ENCODE measurements at regions not wholly inside any gene's neighbourhood (a gene's known extent, or its start where the extent isn't known, plus 50 kb on each side); places are given as distances from the start of the nearest gene placed in this dataset.
"Not testable (repeated sequence)": the region's sequence is repeated elsewhere in the genome, so short reads cannot be mapped to it uniquely, and the experiment has no call there.

DNA sequence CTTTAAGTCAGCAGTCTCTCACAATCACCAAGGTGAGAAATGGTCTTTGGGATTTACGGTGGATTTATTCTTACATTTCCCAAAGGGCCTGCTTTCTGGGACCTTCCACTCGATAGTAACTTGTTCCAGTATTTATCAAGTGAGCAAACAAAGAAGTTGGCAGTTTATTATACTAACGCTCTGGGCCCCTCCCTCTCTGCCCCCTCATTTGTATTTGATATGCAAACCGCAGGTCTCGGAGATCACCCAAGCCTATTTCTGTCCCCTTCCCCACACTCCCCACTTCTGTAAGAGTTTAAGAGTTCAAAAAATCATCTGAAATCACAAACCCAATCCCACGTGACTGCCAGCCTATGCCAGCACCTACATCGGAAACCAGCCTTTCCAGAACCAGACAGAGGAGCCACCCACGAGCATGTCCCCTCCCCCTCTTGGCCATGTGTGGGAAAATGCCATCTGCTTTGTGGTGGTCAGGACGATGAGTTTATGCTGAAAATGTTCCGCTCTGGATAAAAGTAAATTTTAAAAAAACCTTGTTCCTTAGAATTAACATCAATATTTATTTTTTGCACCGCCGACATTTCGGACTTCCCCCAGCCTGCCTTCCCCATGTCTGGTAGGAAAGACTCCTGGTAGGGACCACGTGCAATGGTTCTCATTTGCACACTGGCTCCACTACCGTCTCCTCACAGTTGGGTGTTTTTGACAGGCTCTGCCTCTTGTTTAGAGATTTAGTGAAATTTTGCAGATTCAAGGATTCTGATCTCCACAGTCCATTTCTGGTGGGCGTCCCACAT is 281.0 kb downstream of the TFAP2C start:
- Mint-ChIP-seq H3K27ac (no peak overlapping the region), H3K4me3 (no peak overlapping the region), H3K36me3 (ENCODE audit: low read depth) (no peaks in the 10 kb centered on the region), H3K9me3 (ENCODE audit: insufficient read depth) (no peaks in the 10 kb centered on the region), H3K27me3 (ENCODE audit: low read depth) (no peaks in the 10 kb centered on the region), H3K4me1 (ENCODE audit: low read depth) (no peaks in the 10 kb centered on the region)
- CTCF ChIA-PET, result no interaction called here
- POLR2A ChIA-PET, result no interaction called here
- DNase-seq, result no peak
- no peak for ATAC-seq

DNA sequence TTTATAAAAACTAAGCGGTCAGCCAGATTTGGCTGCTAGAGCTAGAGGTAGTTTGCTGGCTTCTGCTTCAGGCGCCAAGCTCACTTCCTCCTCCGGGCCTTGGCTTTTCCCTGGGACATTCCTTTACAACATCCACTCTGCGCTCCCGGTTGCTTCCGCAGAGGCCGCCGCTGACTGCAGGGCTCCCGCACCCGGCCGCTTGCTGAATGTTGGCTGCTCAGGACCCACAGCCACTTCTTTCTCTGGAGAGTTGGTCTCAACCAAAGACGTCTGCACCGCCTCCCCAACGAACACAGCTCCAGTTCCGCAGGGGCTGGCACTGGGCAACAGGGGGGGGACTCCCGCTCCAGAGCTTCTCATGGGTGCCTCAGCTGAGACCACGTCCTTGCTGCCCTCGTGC is 282.8 kb downstream of the TFAP2C start:
- DNase-seq (no peak), ATAC-seq (no peak)
- Mint-ChIP-seq H3K27ac (no peak overlapping the region), H3K36me3 (ENCODE audit: low read depth) (no peaks in the 10 kb centered on the region), H3K27me3 (ENCODE audit: low read depth) (no peaks in the 10 kb centered on the region), H3K4me3 (no peak overlapping the region), H3K4me1 (ENCODE audit: low read depth) (no peaks in the 10 kb centered on the region), H3K9me3 (ENCODE audit: insufficient read depth) (no peaks in the 10 kb centered on the region)
- ChIA-PET POLR2A (no interaction called here), CTCF (no interaction called here)

- no peaks in the 10 kb centered on the region for H3K9me3 Mint-ChIP-seq (ENCODE audit: insufficient read depth)
- no peak overlapping the region for H3K27ac Mint-ChIP-seq
- H3K4me1 Mint-ChIP-seq (ENCODE audit: low read depth), result no peaks in the 10 kb centered on the region
- DNase-seq (no peak), ATAC-seq (no peak)
- POLR2A ChIA-PET, result no interaction called here
- H3K4me3 Mint-ChIP-seq, result no peak overlapping the region
- no peaks in the 10 kb centered on the region for H3K27me3 Mint-ChIP-seq (ENCODE audit: low read depth)
- H3K36me3 Mint-ChIP-seq (ENCODE audit: low read depth), result no peaks in the 10 kb centered on the region
- CTCF ChIA-PET, result no interaction called here
These were observed 285.4 kb downstream of the TFAP2C start for GRCh38 chr20:56914532-56914931.

DNA sequence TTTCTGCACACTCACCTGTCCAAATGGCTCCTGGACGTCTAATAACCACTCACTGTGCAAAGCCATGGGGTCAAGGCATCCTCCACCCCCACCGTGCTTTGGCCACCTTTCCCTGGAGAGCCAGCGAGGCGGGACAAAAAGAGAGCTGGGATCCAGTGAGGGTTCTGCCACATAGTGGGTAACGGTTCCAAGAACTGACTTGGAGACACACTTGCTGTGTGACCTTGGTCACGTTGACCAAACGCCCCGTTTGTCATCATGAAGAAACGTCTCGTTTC is 287.2 kb downstream of the TFAP2C start:
- CTCF ChIA-PET, result no interaction called here

DNA sequence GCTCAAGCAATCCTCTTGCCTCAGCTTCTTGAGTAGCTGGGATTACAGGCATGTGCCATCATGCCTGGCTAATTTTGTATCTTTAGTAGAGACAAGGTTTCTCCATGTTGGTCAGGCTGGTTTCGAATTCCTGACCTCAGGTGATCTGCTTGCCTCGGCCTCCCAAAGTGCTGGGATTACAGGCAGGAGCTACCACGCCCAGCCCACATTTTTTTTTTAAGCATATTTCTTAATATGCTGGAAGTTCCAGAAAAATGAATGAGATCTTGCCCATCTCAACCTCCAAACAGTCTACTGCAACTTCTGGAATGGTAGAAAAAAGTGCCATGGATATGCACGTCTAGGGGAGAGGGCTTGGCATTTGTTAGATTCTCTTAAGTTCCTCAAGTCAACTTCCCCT is 290.9 kb downstream of the TFAP2C start:
- ATAC-seq; H3K4me1 Mint-ChIP-seq (ENCODE audit: low read depth); DNase-seq; H3K27ac Mint-ChIP-seq; CTCF ChIA-PET; H3K36me3 Mint-ChIP-seq (ENCODE audit: low read depth); POLR2A ChIA-PET; H3K4me3 Mint-ChIP-seq; H3K9me3 Mint-ChIP-seq (ENCODE audit: insufficient read depth): not testable (repeated sequence)
- peaks cover 18% of the 10 kb centered on the region for H3K27me3 Mint-ChIP-seq (ENCODE audit: low read depth)

More for the DNA sequence above, 287.2 kb downstream of the TFAP2C start:
- Mint-ChIP-seq H3K4me1 (ENCODE audit: low read depth) (no peaks in the 10 kb centered on the region), H3K36me3 (ENCODE audit: low read depth) (no peaks in the 10 kb centered on the region), H3K9me3 (ENCODE audit: insufficient read depth) (no peaks in the 10 kb centered on the region), H3K4me3 (no peak overlapping the region), H3K27ac (no peak overlapping the region), H3K27me3 (ENCODE audit: low read depth) (no peaks in the 10 kb centered on the region)
- DNase-seq (no peak), ATAC-seq (no peak)
- POLR2A ChIA-PET, result no interaction called here

GRCh38 chr20:56922497-56922896 is 293.4 kb downstream of the TFAP2C start:
- Mint-ChIP-seq H3K27me3 (ENCODE audit: low read depth) (peaks cover 39% of the 10 kb centered on the region), H3K36me3 (ENCODE audit: low read depth) (no peaks in the 10 kb centered on the region), H3K27ac (no peak overlapping the region), H3K4me3 (no peak overlapping the region), H3K4me1 (ENCODE audit: low read depth) (no peaks in the 10 kb centered on the region), H3K9me3 (ENCODE audit: insufficient read depth) (no peaks in the 10 kb centered on the region)
- POLR2A ChIA-PET, result no interaction called here
- CTCF ChIA-PET, result no interaction called here
- DNase-seq (no peak), ATAC-seq (no peak)

DNA sequence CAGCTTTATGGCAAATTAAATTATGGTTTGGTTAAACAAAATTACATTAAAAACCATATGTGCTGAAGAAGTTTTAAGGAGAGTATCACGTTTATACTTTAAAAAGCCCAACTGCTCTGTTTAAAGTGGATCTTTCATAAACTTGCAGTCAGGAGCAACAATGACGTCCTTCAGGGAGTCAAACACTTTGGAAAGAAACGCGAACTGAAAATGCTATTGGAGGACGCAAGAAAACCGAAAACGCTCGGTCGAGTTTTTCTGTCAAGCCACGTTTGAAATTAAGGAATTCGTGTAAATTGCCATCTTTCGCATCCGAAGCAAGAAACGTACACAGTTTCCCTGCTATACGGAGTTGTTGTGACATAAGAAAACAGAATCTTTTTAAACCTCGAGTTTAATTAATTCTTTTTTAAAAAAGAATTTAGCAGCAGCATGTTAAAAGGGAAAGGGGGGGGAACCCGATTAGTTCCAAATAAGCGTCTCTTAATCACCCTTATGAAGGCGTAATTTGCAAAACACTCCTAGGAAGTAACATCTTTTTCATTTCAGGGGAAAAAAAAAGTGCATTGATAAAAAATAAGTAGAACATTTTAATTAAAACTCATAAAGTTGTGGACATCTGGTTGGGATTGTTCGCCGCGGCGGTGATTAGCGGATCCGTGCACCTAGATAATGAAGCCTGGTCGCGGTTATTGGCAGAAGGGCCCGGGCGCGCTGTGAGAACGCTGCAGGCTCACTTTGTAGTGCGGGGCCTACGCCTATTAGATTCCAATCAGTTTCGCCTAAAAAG is 295.4 kb downstream of the TFAP2C start:
- H3K4me1 Mint-ChIP-seq (ENCODE audit: low read depth), result no peaks in the 10 kb centered on the region
- H3K36me3 Mint-ChIP-seq (ENCODE audit: low read depth), result no peaks in the 10 kb centered on the region
- no peak for ATAC-seq
- peaks cover 55% of the 10 kb centered on the region for H3K27me3 Mint-ChIP-seq (ENCODE audit: low read depth)
- no peak overlapping the region for H3K4me3 Mint-ChIP-seq
- no peak overlapping the region for H3K27ac Mint-ChIP-seq
- CTCF ChIA-PET, result no interaction called here
- POLR2A ChIA-PET, result no interaction called here
- DNase-seq, result no peak
- H3K9me3 Mint-ChIP-seq (ENCODE audit: insufficient read depth), result no peaks in the 10 kb centered on the region

GRCh38 chr20:56925082-56925830 is 296.1 kb downstream of the TFAP2C start:
- H3K27ac Mint-ChIP-seq, result no peak overlapping the region
- DNase-seq, result no peak
- H3K36me3 Mint-ChIP-seq (ENCODE audit: low read depth), result no peaks in the 10 kb centered on the region
- no peaks in the 10 kb centered on the region for H3K9me3 Mint-ChIP-seq (ENCODE audit: insufficient read depth)
- ChIA-PET POLR2A (no interaction called here), CTCF (no interaction called here)
- no peaks in the 10 kb centered on the region for H3K4me1 Mint-ChIP-seq (ENCODE audit: low read depth)
- peaks cover 60% of the 10 kb centered on the region for H3K27me3 Mint-ChIP-seq (ENCODE audit: low read depth)
- no peak overlapping the region for H3K4me3 Mint-ChIP-seq
- no peak for ATAC-seq

DNA sequence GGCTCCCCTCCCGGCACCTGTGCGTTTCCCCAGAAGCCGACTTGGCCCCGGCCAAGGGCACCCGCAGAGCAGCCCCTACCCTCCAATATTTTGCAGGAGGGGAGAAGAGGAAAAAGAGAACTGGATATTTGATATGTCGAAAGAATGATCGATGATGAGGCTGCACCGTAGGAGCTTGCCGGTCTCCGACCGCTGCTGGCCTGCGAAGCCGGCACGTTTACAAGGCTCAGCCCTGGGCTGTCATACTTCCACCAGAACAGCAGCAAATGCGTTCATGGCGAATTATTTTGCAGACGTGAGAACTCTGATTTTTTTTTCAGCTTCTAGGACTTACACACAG is 296.7 kb downstream of the TFAP2C start:
- peaks cover 62% of the 10 kb centered on the region for H3K27me3 Mint-ChIP-seq (ENCODE audit: low read depth)
- no peaks in the 10 kb centered on the region for H3K36me3 Mint-ChIP-seq (ENCODE audit: low read depth)

GRCh38 chr20:56926501-56926900 is 297.4 kb downstream of the TFAP2C start:
- CTCF ChIA-PET, result no interaction called here
- H3K4me3 Mint-ChIP-seq, result no peak overlapping the region
- no peak overlapping the region for H3K27ac Mint-ChIP-seq
- DNase-seq (no peak), ATAC-seq (no peak)
- POLR2A ChIA-PET, result no interaction called here
- no peaks in the 10 kb centered on the region for H3K4me1 Mint-ChIP-seq (ENCODE audit: low read depth)
- H3K9me3 Mint-ChIP-seq (ENCODE audit: insufficient read depth), result no peaks in the 10 kb centered on the region
- H3K36me3 Mint-ChIP-seq (ENCODE audit: low read depth), result no peaks in the 10 kb centered on the region
- H3K27me3 Mint-ChIP-seq (ENCODE audit: low read depth), result peaks cover 62% of the 10 kb centered on the region

More for the DNA sequence above, 296.7 kb downstream of the TFAP2C start:
- ChIA-PET CTCF (no interaction called here), POLR2A (no interaction called here)
- no peaks in the 10 kb centered on the region for H3K9me3 Mint-ChIP-seq (ENCODE audit: insufficient read depth)
- H3K4me3 Mint-ChIP-seq, result no peak overlapping the region
- H3K27ac Mint-ChIP-seq, result no peak overlapping the region
- DNase-seq, result no peak
- ATAC-seq, result no peak
- no peaks in the 10 kb centered on the region for H3K4me1 Mint-ChIP-seq (ENCODE audit: low read depth)

GRCh38 chr20:56927127-56927526 is 298.0 kb downstream of the TFAP2C start:
- no peaks in the 10 kb centered on the region for H3K9me3 Mint-ChIP-seq (ENCODE audit: insufficient read depth)
- DNase-seq (no peak), ATAC-seq (no peak)
- no peak overlapping the region for H3K27ac Mint-ChIP-seq
- CTCF ChIA-PET, result no interaction called here
- no peak overlapping the region for H3K4me3 Mint-ChIP-seq
- no peaks in the 10 kb centered on the region for H3K36me3 Mint-ChIP-seq (ENCODE audit: low read depth)
- no peaks in the 10 kb centered on the region for H3K4me1 Mint-ChIP-seq (ENCODE audit: low read depth)
- POLR2A ChIA-PET, result no interaction called here
- H3K27me3 Mint-ChIP-seq (ENCODE audit: low read depth), result peaks cover 62% of the 10 kb centered on the region

GRCh38 chr20:56928007-56928406 is 298.9 kb downstream of the TFAP2C start:
- Mint-ChIP-seq H3K36me3 (ENCODE audit: low read depth) (no peaks in the 10 kb centered on the region), H3K4me3 (no peak overlapping the region), H3K9me3 (ENCODE audit: insufficient read depth) (no peaks in the 10 kb centered on the region), H3K4me1 (ENCODE audit: low read depth) (no peaks in the 10 kb centered on the region), H3K27ac (no peak overlapping the region), H3K27me3 (ENCODE audit: low read depth) (peaks cover 59% of the 10 kb centered on the region)
- no peak for ATAC-seq
- ChIA-PET CTCF (no interaction called here), POLR2A (no interaction called here)
- no peak for DNase-seq
